Mucosa of descending colon (tissue), 3 donors: ENCODE measurements at regions not wholly inside any gene's neighbourhood (a gene's known extent, or its start where the extent isn't known, plus 50 kb on each side); places are given as distances from the start of the nearest gene placed in this dataset.

Experiments used
- ATAC-seq: fragments of 200-7000 bp; cut with Tn5 transposase; one replicate; pipeline ENCODE4 v1.9.1; 2020; ENCODE audit warnings: mild to moderate bottlenecking, moderate library complexity
- DNase-seq, 3 donors: peaks; one replicate each; pipeline ENCODE4 v3.0.0-alpha.2; 2020
- H3K36me3 ChIP-seq: fragments of 200-600 bp; one replicate; pipeline ENCODE4 v1.8.0; 2021; ENCODE audit warnings: low read depth, mild to moderate bottlenecking
- H3K4me1 ChIP-seq: fragments of 200-600 bp; one replicate; pipeline ENCODE4 v1.8.0; 2021; ENCODE audit warnings: low read depth, mild to moderate bottlenecking
- H3K4me3 ChIP-seq: fragments of 200-600 bp; one replicate; pipeline ENCODE4 v1.8.0; 2021; ENCODE audit warnings: mild to moderate bottlenecking
- H3K9me3 ChIP-seq: fragments of 200-600 bp; one replicate; pipeline ENCODE4 v1.8.0; 2021; ENCODE audit warnings: mild to moderate bottlenecking
- intact Hi-C, 2 donors: fragments of 100-400 bp; cut with DNase I in 1 of 2; cut with micrococcal nuclease in 1 of 2; formaldehyde crosslinking; loops; one replicate each; pipeline versions ENCODE4 v1.11.0 to v1.11.1; 2022; cut with DNase I, micrococcal nuclease
- TF ChIP-seq, protein P1 (sequence below): fragments of 200-600 bp; IDR thresholded peaks from one replicate; pipeline ENCODE4 v1.8.0; 2022; ENCODE audit warnings: antibody characterized with exemption, mild to moderate bottlenecking
- donor health status: DM: no; HTN: no; CAD: no; lungs with moderate emphysema.
- donor health status: DM: no; HTN: no; CAD: no.
- donor health status: DM: no; HTN: yes; CAD: no.

- no peak for ATAC-seq
- TF ChIP-seq, protein P1, sequence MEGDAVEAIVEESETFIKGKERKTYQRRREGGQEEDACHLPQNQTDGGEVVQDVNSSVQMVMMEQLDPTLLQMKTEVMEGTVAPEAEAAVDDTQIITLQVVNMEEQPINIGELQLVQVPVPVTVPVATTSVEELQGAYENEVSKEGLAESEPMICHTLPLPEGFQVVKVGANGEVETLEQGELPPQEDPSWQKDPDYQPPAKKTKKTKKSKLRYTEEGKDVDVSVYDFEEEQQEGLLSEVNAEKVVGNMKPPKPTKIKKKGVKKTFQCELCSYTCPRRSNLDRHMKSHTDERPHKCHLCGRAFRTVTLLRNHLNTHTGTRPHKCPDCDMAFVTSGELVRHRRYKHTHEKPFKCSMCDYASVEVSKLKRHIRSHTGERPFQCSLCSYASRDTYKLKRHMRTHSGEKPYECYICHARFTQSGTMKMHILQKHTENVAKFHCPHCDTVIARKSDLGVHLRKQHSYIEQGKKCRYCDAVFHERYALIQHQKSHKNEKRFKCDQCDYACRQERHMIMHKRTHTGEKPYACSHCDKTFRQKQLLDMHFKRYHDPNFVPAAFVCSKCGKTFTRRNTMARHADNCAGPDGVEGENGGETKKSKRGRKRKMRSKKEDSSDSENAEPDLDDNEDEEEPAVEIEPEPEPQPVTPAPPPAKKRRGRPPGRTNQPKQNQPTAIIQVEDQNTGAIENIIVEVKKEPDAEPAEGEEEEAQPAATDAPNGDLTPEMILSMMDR = no peak
- intact Hi-C loops = no loop called here
These were observed 72.9 kb upstream of the DIAPH2 start for GRCh38 chrX:96611619-96612362.

DNA sequence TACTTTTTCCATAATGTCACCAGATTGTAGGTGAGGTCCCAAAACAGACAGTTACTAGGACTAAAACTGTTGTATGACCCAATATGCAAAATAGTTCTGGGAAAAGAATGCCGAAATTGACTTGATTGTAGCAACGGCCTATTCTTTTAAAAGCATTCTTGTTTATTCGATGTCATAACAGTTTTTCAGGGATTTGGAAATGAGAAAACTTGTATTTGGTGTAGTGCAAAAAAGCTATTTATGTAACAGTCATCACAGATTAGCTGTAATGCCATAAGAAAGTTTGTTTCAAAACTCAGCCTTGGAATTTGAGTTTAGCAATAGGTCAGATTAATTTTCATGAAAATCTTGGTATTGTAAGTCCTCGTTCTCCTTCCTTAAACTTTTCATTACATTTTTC lies 69.2 kb upstream of the DIAPH2 start:
- DNase-seq = no peak

More at GRCh38 chrX:96611619-96612362, 72.9 kb upstream of the DIAPH2 start:
- H3K4me1 ChIP-seq = no peaks in the 10 kb centered on the region
- H3K4me3 ChIP-seq = no peak overlapping the region
- no peaks in the 10 kb centered on the region for H3K9me3 ChIP-seq
- DNase-seq = no peak
- H3K36me3 ChIP-seq = no peaks in the 10 kb centered on the region

GRCh38 chrX:96619588-96619987 lies 65.1 kb upstream of the DIAPH2 start:
- no peak for DNase-seq
- Histone ChIP-seq H3K4me3 (no peak overlapping the region), H3K36me3 (no peaks in the 10 kb centered on the region), H3K4me1 (no peaks in the 10 kb centered on the region), H3K9me3 (no peaks in the 10 kb centered on the region)
- TF ChIP-seq, protein P1 = no peak
- intact Hi-C loops = no loop called here
- ATAC-seq = no peak

More for the DNA sequence above, 69.2 kb upstream of the DIAPH2 start:
- Histone ChIP-seq H3K4me3 (no peak overlapping the region), H3K9me3 (no peaks in the 10 kb centered on the region), H3K36me3 (no peaks in the 10 kb centered on the region), H3K4me1 (no peaks in the 10 kb centered on the region)
- intact Hi-C loops = no loop called here
- no peak for ATAC-seq
- TF ChIP-seq, protein P1 = no peak

DNA sequence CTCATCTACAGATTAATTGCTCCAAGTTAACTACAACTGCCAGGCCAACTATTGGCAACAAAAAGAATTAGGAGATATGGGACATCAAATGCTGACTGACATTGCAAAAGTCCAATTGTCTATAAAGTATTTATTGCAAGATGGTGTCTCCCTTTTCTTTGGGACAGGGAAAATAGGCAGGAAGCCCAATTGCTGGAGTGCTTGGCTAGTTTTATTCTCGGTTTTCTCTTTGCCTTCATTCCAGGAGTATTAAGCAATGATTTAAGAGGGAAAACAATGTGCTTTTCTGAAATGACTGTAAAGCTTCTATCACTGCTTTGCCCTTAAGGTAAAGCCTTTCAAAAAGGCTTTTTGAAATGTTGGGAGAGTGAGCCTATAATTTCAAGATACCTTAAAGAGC lies 62.8 kb upstream of the DIAPH2 start:
- Histone ChIP-seq H3K36me3 (no peaks in the 10 kb centered on the region), H3K4me3 (no peak overlapping the region), H3K9me3 (no peaks in the 10 kb centered on the region), H3K4me1 (no peaks in the 10 kb centered on the region)
- TF ChIP-seq, protein P1 = no peak
- intact Hi-C loops = no loop called here
- no peak for ATAC-seq
- DNase-seq = no peak
